K562 (cell line): ENCODE measurements at regions not wholly inside any gene's neighbourhood (a gene's known extent, or its start where the extent isn't known, plus 50 kb on each side); places are given as distances from the start of the nearest gene placed in this dataset.

Experiments
- ATAC-seq: fragments of 200-7000 bp; cut with Tn5 transposase; 3 replicates; pipeline ENCODE4 v1.9.1; 2020; ENCODE audit warnings: moderate library complexity
- BruUV-seq: library from RNA; stranded (reverse); fragments of 400-500 nt; replicated peaks from 2 replicates; lab custom pipeline; 2021; lab: Mats Ljungman, UMichigan
- CTCF ChIA-PET: fragments of 300-600 bp; formaldehyde crosslinking; extraction: SDS; loops from one replicate; lab custom pipeline; 2021; ENCODE audit warnings: low intra/inter-chr PET ratio; lab: Yijun Ruan, JAX
- POLR2A ChIA-PET: fragments of 300-600, 350-650 bp; sonication (Branson Sonifier 250); formaldehyde crosslinking; extraction: SDS; loops from one replicate; lab custom pipeline; 2021; ENCODE audit warnings: antibody characterized with exemption, inconsistent platforms; lab: Yijun Ruan, JAX
- DNase-seq, 4 experiments: peaks; one replicate each; pipeline versions ENCODE4 v3.0.0 to v3.0.0-alpha.2; 2011 to 2018; ENCODE audit warnings: low spot score in 3 of 4, mixed read lengths in 3 of 4; ENCODE audit errors: extremely low read depth in 1 of 4
- FAIRE-seq: peaks from 2 replicates; lab custom pipeline; 2011; peaks lifted over from hg19 to GRCh38; lab: Jason Lieb, UNC
- H2AFZ ChIP-seq: 2 replicates; pipeline ENCODE4 v1.6.0; 2011; ENCODE audit warnings: low read depth, low read length, control low read depth, inconsistent platforms
- H3K27ac ChIP-seq: fragments of 200-600 bp; 3 replicates; pipeline ENCODE4 v1.8.0; 2011; ENCODE audit warnings: low read depth, mild to moderate bottlenecking, control low read depth, inconsistent platforms, low read length, moderate library complexity, mixed read lengths; ENCODE audit errors: extremely low read depth
- H3K27me3 ChIP-seq, 2 experiments: fragments of 300-600 bp in 1 of 2; 2 replicates in 1 of 2; 3 replicates in 1 of 2; pipeline versions ENCODE4 v1.6.0 to v1.8.0; 2011; ENCODE audit warnings: inconsistent platforms in 2 of 2, low read length in 2 of 2, mild to moderate bottlenecking in 1 of 2, mixed read lengths in 1 of 2, moderate library complexity in 1 of 2; ENCODE audit not compliant: control insufficient read depth in 2 of 2, insufficient read depth in 2 of 2
- H3K36me3 ChIP-seq: fragments of 300-600 bp; 3 replicates; pipeline ENCODE4 v1.8.0; 2011; ENCODE audit warnings: mild to moderate bottlenecking, low read length, inconsistent platforms; ENCODE audit not compliant: control insufficient read depth, insufficient read depth
- H3K4me1 ChIP-seq, 2 experiments: fragments of 200-600 bp in 1 of 2; replicated peaks in 1 of 2; 2 replicates in 1 of 2; 3 replicates in 1 of 2; pipeline versions ENCODE4 v1.5.1 to v1.8.0; 2011; ENCODE audit warnings: inconsistent platforms in 2 of 2, low read length in 2 of 2, mild to moderate bottlenecking in 1 of 2, mixed read lengths in 1 of 2, moderate library complexity in 1 of 2; ENCODE audit not compliant: control insufficient read depth in 2 of 2, insufficient read depth in 2 of 2
- H3K4me2 ChIP-seq: 2 replicates; pipeline ENCODE4 v1.6.1; 2011; ENCODE audit warnings: low read length, control low read depth, inconsistent platforms, mixed read lengths; ENCODE audit not compliant: insufficient read depth
- H3K4me3 ChIP-seq: fragments of 200-600 bp; sonication (generic), shearing (Covaris generic); 2 replicates; pipeline ENCODE4 v1.5.1; 2016; ENCODE audit warnings: control low read depth, inconsistent platforms
- H3K79me2 ChIP-seq: fragments of 200-600 bp; 3 replicates; pipeline ENCODE4 v1.8.0; 2011; ENCODE audit warnings: low read length, inconsistent platforms; ENCODE audit not compliant: control insufficient read depth, insufficient read depth
- H3K9ac ChIP-seq, 2 experiments: 2 replicates each; pipeline versions ENCODE4 v1.6.0 to v1.6.1; 2011; ENCODE audit warnings: low read depth in 2 of 2, low read length in 2 of 2, control low read depth in 1 of 2, inconsistent platforms in 1 of 2, mild to moderate bottlenecking in 1 of 2, mixed read lengths in 1 of 2; ENCODE audit not compliant: insufficient read depth in 1 of 2
- H3K9me1 ChIP-seq: one replicate; pipeline ENCODE4 v1.6.0; 2011; ENCODE audit warnings: inconsistent platforms, mild to moderate bottlenecking, low read length, moderate library complexity; ENCODE audit not compliant: control insufficient read depth, insufficient read depth
- H3K9me3 ChIP-seq: replicated peaks from 2 replicates; pipeline ENCODE4 v1.5.1; 2011; ENCODE audit warnings: low read depth, low read length, inconsistent platforms; ENCODE audit not compliant: control insufficient read depth, insufficient read depth
- H4K20me1 ChIP-seq: replicated peaks from 2 replicates; pipeline ENCODE4 v1.6.1; 2011; ENCODE audit warnings: low read length, inconsistent platforms, mixed read lengths; ENCODE audit not compliant: control insufficient read depth, insufficient read depth
- ATF3 ChIP-seq, 2 experiments: fragments of 450-650 bp in 1 of 2; sonication (generic) in 1 of 2; formaldehyde crosslinking in 1 of 2; IDR thresholded peaks in 1 of 2; conservative IDR thresholded peaks in 1 of 2; 2 replicates each; pipeline versions ENCODE4 v1.6.1 to v1.8.1; 2016 to 2023; ENCODE audit warnings: mild to moderate bottlenecking in 2 of 2, moderate library complexity in 2 of 2, inconsistent platforms in 1 of 2, missing genetic modification reagents in 1 of 2
- HOXB6 ChIP-seq: fragments of 250-450 bp; sonication (Bioruptor Pico); IDR thresholded peaks from 2 replicates; pipeline ENCODE4 v1.5.1; 2022; ENCODE audit warnings: mild to moderate bottlenecking, borderline replicate concordance
- REST ChIP-seq, 2 experiments: fragments of 450-650 bp; formaldehyde crosslinking in 1 of 2; IDR thresholded peaks; 2 replicates each; pipeline versions ENCODE4 v1.4.0 to v1.6.1; 2014 to 2020; ENCODE audit warnings: mild to moderate bottlenecking in 2 of 2, borderline replicate concordance in 1 of 2, low read depth in 1 of 2
- ZFP1 ChIP-seq: fragments of 450-650 bp; formaldehyde crosslinking; IDR thresholded peaks from 2 replicates; pipeline ENCODE4 v1.4.0; 2020; ENCODE audit warnings: mild to moderate bottlenecking, mixed read lengths
- WGBS: fragments of 100-300 bp; shearing (Covaris generic); methylation state at CpG from one replicate; pipeline ENCODE4 v1.1.6; 2016; ENCODE audit warnings: low coverage, mixed read lengths; ENCODE audit not compliant: insufficient coverage; ENCODE audit errors: missing lambda C conversion rate; 5-methylcytosine and 5-hydroxymethylcytosine counted together
- in situ Hi-C: fragments of 300-500 bp; cut with MboI; formaldehyde crosslinking; loops from 4 replicates; pipeline ENCODE4 v1.15.0; 2018; ENCODE audit warnings: inconsistent platforms, mixed read lengths
- intact Hi-C: fragments of 100-400 bp; cut with micrococcal nuclease; formaldehyde crosslinking; loops from 2 replicates; pipeline ENCODE4 v1.14.2; 2022

GRCh38 chr2:21774691-21775368 is 651.1 kb downstream of the TDRD15 start:
- H3K9me3 ChIP-seq, result no peaks in the 10 kb centered on the region
- ATAC-seq (no peak), FAIRE-seq (no peak), DNase-seq (no peak)
- no peaks in the 10 kb centered on the region for H3K27me3 ChIP-seq
- H3K79me2 ChIP-seq, result no peaks in the 10 kb centered on the region
- in situ Hi-C loops, result no loop called here
- BruUV-seq, result no TSS peak
- H3K9ac ChIP-seq, result no peak overlapping the region
- no peak overlapping the region for H3K4me2 ChIP-seq
- no peak overlapping the region for H3K4me3 ChIP-seq
- ChIA-PET CTCF (no interaction called here), POLR2A (no interaction called here)
- H2AFZ ChIP-seq, result no peak overlapping the region
- H3K4me1 ChIP-seq, result no peaks in the 10 kb centered on the region
- 3% methylated on average over 6 of the region's 6 CpGs for WGBS
- intact Hi-C loops, result no loop called here
- H3K36me3 ChIP-seq, result no peaks in the 10 kb centered on the region
- H3K27ac ChIP-seq, result no peak overlapping the region
- H3K9me1 ChIP-seq, result no peaks in the 10 kb centered on the region
- H4K20me1 ChIP-seq, result no peaks in the 10 kb centered on the region
- TF ChIP-seq ATF3 (IDR thresholded peaks at IDR 0.05), result no peak
- TF ChIP-seq ATF3 (CRISPR knock-in tag; conservative IDR thresholded peaks at IDR 0.05), result no peak
- no peak for TF ChIP-seq ZFP1 (CRISPR knock-in tag)
- no peak for TF ChIP-seq HOXB6

GRCh38 chr2:21779786-21780185 is 656.0 kb downstream of the TDRD15 start:
- Histone ChIP-seq H3K27me3 (no peaks in the 10 kb centered on the region), H3K4me3 (no peak overlapping the region), H3K36me3 (no peaks in the 10 kb centered on the region), H3K27ac (no peak overlapping the region), H4K20me1 (no peaks in the 10 kb centered on the region), H2AFZ (no peak overlapping the region), H3K79me2 (no peaks in the 10 kb centered on the region), H3K4me1 (no peaks in the 10 kb centered on the region), H3K9ac (no peak overlapping the region), H3K4me2 (no peak overlapping the region), H3K9me3 (peaks cover 2% of the 10 kb centered on the region; the same call in 1 of the 2 replicates), H3K9me1 (no peaks in the 10 kb centered on the region)
- 0% methylated on average over 1 of the region's 1 CpG for WGBS
- no TSS peak for BruUV-seq
- POLR2A ChIA-PET, result no interaction called here
- in situ Hi-C loops, result no loop called here
- TF ChIP-seq REST (IDR thresholded peaks at IDR 0.05; ENCODE audit: borderline replicate concordance), result no peak
- no peak for TF ChIP-seq REST (CRISPR knock-in tag; IDR thresholded peaks at IDR 0.05; ENCODE audit: low read depth)
- ATAC-seq, result no peak
- no peak for FAIRE-seq
- intact Hi-C loops, result no loop called here
- DNase-seq, result no peak
- CTCF ChIA-PET, result no interaction called here
